ENCODE measurements at regions not wholly inside any gene's neighbourhood (a gene's known extent, or its start where the extent isn't known, plus 50 kb on each side); places are given as distances from the start of the nearest gene placed in this dataset.

GRCh38 chr6:160929361-160929760 lies 62.2 kb upstream of the MAP3K4 start:
- ATAC-seq (no peak), DNase-seq (no peak)
- H3K4me1 Mint-ChIP-seq, result no peaks in the 10 kb centered on the region
- H3K27me3 Mint-ChIP-seq, result peaks cover 56% of the 10 kb centered on the region
- H3K27ac Mint-ChIP-seq, result no peak overlapping the region
- H3K9me3 Mint-ChIP-seq, result no peaks in the 10 kb centered on the region
- no peak overlapping the region for H3K4me3 Mint-ChIP-seq

GRCh38 chr6:160929831-160930230 lies 61.7 kb upstream of the MAP3K4 start:
- peaks cover 56% of the 10 kb centered on the region for H3K27me3 Mint-ChIP-seq
- no peaks in the 10 kb centered on the region for H3K9me3 Mint-ChIP-seq
- no peaks in the 10 kb centered on the region for H3K4me1 Mint-ChIP-seq
- ATAC-seq (no peak), DNase-seq (no peak)
- no peak overlapping the region for H3K4me3 Mint-ChIP-seq
- H3K27ac Mint-ChIP-seq, result no peak overlapping the region

- Mint-ChIP-seq H3K27ac (no peak overlapping the region), H3K27me3 (peaks cover 46% of the 10 kb centered on the region)
Measured at GRCh38 chr6:160930547-160931377, 60.8 kb upstream of the MAP3K4 start.

GRCh38 chr6:160931378-160932310 lies 59.9 kb upstream of the MAP3K4 start:
- Mint-ChIP-seq H3K27ac (no peak overlapping the region), H3K9me3 (no peaks in the 10 kb centered on the region), H3K4me3 (no peak overlapping the region), H3K4me1 (no peaks in the 10 kb centered on the region), H3K27me3 (peaks cover 45% of the 10 kb centered on the region)
- DNase-seq (no peak), ATAC-seq (no peak)

More at GRCh38 chr6:160930547-160931377, 60.8 kb upstream of the MAP3K4 start:
- no peaks in the 10 kb centered on the region for H3K4me1 Mint-ChIP-seq
- H3K4me3 Mint-ChIP-seq, result peak overlapping the region; percentile 45 to 59
- H3K9me3 Mint-ChIP-seq, result no peaks in the 10 kb centered on the region
- ATAC-seq (peak; percentile 73), DNase-seq (peak; percentile 45 to 51)

DNA sequence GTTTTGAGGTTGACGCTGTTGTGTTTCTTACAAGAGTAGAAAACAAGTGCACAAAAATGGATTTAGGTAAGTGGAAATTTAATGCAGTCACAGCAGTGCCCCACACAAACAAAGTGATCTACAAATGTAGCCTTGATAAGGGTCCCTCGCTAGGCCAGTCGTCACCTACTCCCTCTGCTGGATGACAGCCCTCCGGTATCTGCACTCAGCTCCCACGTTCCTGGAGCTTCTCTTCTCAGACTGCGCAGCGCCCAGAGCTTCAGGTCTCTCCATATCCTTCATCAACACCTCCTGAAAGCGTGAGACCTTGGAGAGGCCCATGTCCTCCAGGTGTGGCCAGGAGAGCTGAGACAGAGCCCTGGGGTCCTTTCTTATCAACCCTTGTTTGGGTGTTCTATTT lies 58.3 kb upstream of the MAP3K4 start:
- no peaks in the 10 kb centered on the region for H3K4me1 Mint-ChIP-seq
- H3K27ac Mint-ChIP-seq, result no peak overlapping the region
- no peak overlapping the region for H3K4me3 Mint-ChIP-seq
- H3K27me3 Mint-ChIP-seq, result peaks cover 52% of the 10 kb centered on the region
- H3K9me3 Mint-ChIP-seq, result no peaks in the 10 kb centered on the region
- DNase-seq (no peak), ATAC-seq (no peak)

- Mint-ChIP-seq H3K27me3 (peaks cover 50% of the 10 kb centered on the region), H3K9me3 (no peaks in the 10 kb centered on the region), H3K4me1 (no peaks in the 10 kb centered on the region), H3K4me3 (no peak overlapping the region), H3K27ac (no peak overlapping the region)
- DNase-seq, result no peak
- peak; percentile 47 for ATAC-seq
Measured at GRCh38 chr6:160934157-160934556, 57.4 kb upstream of the MAP3K4 start.

GRCh38 chr6:160940197-160940596 lies 51.4 kb upstream of the MAP3K4 start:
- Mint-ChIP-seq H3K27me3 (peaks cover 45% of the 10 kb centered on the region), H3K27ac (no peak overlapping the region), H3K4me1 (no peaks in the 10 kb centered on the region), H3K9me3 (no peaks in the 10 kb centered on the region), H3K4me3 (no peak overlapping the region)
- ATAC-seq, result no peak
- DNase-seq, result no peak
